ENCODE measurements at regions not wholly inside any gene's neighbourhood (a gene's known extent, or its start where the extent isn't known, plus 50 kb on each side); places are given as distances from the start of the nearest gene placed in this dataset.

DNA sequence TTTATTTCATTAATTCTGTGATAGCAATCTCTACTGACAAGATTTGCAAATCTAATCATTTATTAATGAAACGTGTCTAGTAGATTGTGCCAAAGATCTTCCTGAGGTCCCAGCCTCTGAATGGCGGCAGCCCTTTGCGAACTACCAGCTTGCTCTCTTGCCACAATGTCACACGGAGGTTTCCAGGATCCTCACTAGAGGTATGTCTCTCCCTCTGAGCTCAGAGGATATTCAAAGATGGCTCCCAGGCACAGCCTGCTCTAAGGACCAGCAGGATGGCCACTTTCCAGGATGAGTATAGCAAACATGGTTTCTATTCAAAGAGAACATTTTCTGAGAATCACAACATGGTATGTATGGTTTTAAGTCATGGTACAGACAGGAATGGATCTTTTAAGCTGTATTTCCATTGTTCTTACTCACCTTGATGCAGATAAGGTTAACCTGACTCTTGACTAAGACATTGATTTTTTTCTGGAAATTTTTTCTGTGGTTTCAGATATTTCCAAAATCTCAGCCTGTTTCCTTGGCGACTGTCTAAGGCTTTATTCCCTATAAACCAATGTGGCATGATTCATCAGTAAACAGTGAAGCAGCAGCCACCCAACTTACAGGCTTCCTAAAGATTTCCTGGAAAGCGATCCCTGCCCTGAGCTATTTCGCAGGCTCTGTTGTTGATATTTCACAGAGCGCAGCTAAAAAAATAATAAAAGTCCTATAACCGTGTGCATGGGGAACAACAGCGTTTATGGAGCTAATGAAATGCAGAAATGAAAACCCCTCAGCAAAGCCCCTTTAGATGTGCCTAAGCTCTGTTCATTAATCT lies 54.1 kb upstream of the KLF7 start:
- TF ChIP-seq CTCF (IDR thresholded peaks at IDR 0.05; ENCODE audit: low read depth, low read length, missing input control) (no peak), YY1 (IDR thresholded peaks at IDR 0.05) (no peak), FOXA2 (IDR thresholded peaks at IDR 0.05) (no peak), JUND (IDR thresholded peaks at IDR 0.05) (no peak), HNF4G (IDR thresholded peaks at IDR 0.05) (no peak), GABPA (IDR thresholded peaks at IDR 0.05 in 1 of 2, conservative IDR thresholded peaks at IDR 0.05 in 1 of 2) (no peak), TAF1 (conservative IDR thresholded peaks at IDR 0.05) (no peak), MAX (IDR thresholded peaks at IDR 0.05) (no peak), FOXA1 (IDR thresholded peaks at IDR 0.05) (no peak), REST (IDR thresholded peaks at IDR 0.05) (no peak), SP1 (IDR thresholded peaks at IDR 0.05) (no peak)
- TF ChIP-seq, protein P1, sequence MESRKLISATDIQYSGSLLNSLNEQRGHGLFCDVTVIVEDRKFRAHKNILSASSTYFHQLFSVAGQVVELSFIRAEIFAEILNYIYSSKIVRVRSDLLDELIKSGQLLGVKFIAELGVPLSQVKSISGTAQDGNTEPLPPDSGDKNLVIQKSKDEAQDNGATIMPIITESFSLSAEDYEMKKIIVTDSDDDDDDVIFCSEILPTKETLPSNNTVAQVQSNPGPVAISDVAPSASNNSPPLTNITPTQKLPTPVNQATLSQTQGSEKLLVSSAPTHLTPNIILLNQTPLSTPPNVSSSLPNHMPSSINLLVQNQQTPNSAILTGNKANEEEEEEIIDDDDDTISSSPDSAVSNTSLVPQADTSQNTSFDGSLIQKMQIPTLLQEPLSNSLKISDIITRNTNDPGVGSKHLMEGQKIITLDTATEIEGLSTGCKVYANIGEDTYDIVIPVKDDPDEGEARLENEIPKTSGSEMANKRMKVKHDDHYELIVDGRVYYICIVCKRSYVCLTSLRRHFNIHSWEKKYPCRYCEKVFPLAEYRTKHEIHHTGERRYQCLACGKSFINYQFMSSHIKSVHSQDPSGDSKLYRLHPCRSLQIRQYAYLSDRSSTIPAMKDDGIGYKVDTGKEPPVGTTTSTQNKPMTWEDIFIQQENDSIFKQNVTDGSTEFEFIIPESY (IDR thresholded peaks at IDR 0.05), result no peak

All from liver (tissue), 3 donors.